HT-29 (cell line): ENCODE measurements at regions not wholly inside any gene's neighbourhood (a gene's known extent, or its start where the extent isn't known, plus 50 kb on each side); places are given as distances from the start of the nearest gene placed in this dataset. TPM values are rescaled to one million over a fixed set of nuclear protein-coding genes. Genes with fewer than 3 reads are reported as not detected.

Source experiments
- DNase-seq: peaks from one replicate; pipeline ENCODE4 v3.0.0-alpha.2; 2015; ENCODE audit warnings: low spot score
- small RNA-seq: library from RNA; depleted of rRNA; stranded (forward); fragments of <200 nt; gene quantifications from one replicate; pipeline ENCODE3, GENCODE V24; 2014

- DNase-seq: peak; percentile 60
Measured at GRCh38 chr14:65352964-65353530, 59.5 kb upstream of the FUT8 start.

GRCh38 chr14:65354131-65354530 is 58.4 kb upstream of the FUT8 start:
- DNase-seq: no peak

- no peak for DNase-seq
Measured at GRCh38 chr14:65354715-65355114, 57.8 kb upstream of the FUT8 start.

GRCh38 chr14:65356327-65356836 is 56.1 kb upstream of the FUT8 start:
- peak; percentile 64 for DNase-seq

- no peak for DNase-seq
Measured at GRCh38 chr14:65357113-65357512, 55.4 kb upstream of the FUT8 start.

GRCh38 chr14:65357689-65358088 is 54.8 kb upstream of the FUT8 start:
- no peak for DNase-seq

- peak; percentile 6 for DNase-seq
Measured at GRCh38 chr14:65359503-65359902, 53.0 kb upstream of the FUT8 start.

GRCh38 chr14:65360144-65360784 is 52.3 kb upstream of the FUT8 start:
- no peak for DNase-seq

GRCh38 chr14:65361920-65362319 is 50.6 kb upstream of the FUT8 start:
- no peak for DNase-seq

Small RNA genes in the stretch of these regions (small RNA-seq; reads per million reads assigned to genes)
- gene AL355076.1 (not detected), gene MIR4708 (not detected)
